RCC 7860 (cell line): ENCODE measurements at regions not wholly inside any gene's neighbourhood (a gene's known extent, or its start where the extent isn't known, plus 50 kb on each side); places are given as distances from the start of the nearest gene placed in this dataset.
A peak's percentile ranks its signal among the peaks of the same experiment; 100 is the strongest.
"Not testable (repeated sequence)": the region's sequence is repeated elsewhere in the genome, so short reads cannot be mapped to it uniquely, and the experiment has no call there.

ENCODE experiments used
- DNase-seq: peaks from one replicate; pipeline ENCODE4 v3.0.0-alpha.2; 2015; ENCODE audit warnings: low spot score
- FAIRE-seq: peaks from 2 replicates; lab custom pipeline; 2012; peaks lifted over from hg19 to GRCh38; lab: Jason Lieb, UNC

DNA sequence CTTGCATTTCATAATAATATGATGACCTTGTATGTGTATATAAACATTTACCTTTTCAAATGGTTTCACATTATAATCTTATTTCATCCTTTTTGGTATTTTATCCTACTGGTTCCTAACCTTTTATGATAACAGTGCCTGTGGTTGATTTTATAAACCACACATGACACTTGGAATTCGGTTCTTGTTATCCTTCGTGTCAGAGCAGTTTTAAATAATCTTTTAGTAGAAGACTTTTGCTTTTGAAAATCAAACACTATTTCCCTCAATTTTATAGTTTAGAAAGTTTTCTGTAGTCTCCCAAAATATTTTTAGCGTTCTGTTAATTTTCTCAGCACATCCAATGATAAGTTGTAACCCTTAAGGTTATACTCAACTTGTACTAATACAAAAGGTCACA is 676.8 kb downstream of the RAPGEF2 start:
- DNase-seq (no peak), FAIRE-seq (no peak)

DNA sequence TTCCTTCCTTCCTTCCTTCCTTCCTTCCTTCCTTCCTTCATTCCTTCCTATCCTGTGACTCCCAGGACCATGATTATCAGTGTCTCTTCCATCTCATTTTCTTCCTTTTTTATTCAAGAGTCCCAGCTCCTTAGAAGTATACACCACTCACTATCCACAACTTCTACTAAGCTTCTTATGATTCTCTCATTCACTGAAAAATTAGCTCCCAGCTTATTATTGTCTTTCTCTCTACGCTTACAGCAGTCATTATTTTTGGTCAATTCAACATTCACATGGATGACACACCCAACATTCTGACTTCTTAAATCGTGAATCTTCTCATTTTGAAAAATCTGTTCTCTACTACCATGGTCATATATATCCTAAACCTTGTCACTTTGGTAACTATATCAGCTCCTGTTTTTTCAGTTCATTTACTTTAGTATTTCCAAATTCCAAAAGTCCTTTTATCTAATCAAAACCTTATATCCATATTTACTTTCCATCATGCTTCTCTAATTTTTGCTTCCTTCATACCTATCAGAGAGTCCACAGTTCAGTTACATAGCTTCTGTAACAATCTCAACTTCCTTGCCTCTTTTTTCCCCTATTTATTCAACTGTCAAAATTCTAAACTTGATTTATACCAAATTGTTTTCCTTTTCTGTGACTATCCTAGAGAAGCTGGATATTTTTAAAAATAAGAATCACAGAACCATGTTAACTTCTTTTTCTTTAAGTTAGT is 677.5 kb downstream of the RAPGEF2 start:
- FAIRE-seq: no peak
- DNase-seq: no peak

DNA sequence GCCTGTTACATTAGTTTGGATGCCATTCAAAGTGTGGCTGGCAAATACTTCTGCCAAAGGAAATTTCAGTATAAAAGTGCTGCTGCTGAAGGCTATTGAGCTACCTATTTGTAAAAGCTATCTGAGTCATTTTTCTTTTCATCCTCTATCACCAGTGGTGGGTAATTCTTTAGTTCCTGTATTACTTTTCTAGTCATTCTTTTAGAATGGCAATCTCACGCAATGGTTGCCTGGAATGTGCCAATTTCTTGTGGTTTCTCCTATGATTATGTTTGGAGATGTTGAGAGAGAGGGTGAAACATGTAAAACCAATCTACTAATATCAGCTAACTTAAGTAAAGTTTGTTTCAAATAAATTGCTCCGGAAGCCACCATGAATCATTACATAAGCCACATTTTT is 685.0 kb downstream of the RAPGEF2 start:
- peak; percentile 33 for DNase-seq
- no peak for FAIRE-seq

DNA sequence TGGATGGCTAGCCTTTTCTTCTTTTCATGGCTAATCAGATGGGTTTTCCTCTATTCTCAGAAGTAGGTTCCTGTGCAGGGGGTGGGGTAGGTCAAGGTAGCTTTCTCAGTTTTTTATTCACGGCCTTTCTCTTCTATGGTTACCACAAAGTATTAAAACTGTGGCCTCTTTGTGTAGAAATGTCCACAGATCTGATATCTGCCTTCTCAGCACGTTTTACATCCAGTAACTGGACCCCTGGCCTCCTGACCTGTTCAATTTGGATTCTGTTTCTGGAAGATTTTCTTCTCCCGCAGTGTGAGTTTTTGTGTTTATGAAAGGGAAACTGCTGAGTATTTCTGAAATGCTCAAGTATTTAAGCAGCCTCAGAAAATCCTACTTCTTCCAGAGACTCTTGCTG is 688.5 kb downstream of the RAPGEF2 start:
- DNase-seq (no peak), FAIRE-seq (no peak)

DNA sequence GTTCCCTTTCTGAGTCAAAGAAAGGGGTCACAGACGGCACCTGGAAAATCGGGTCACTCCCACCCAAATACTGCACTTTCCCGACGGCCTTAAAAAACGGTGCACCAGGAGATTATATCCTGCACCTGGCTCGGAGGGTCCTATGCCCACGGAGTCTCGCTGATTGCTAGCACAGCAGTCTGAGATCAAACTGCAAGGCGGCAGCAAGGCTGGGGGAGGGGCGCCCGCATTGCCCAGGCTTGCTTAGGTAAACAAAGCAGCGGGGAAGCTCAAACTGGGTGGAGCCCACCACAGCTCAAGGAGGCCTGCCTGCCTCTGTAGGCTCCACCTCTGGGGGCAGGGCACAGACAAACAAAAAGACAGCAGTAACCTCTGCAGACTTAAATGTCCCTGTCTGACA is 701.7 kb downstream of the RAPGEF2 start:
- DNase-seq, FAIRE-seq: not testable (repeated sequence)

DNA sequence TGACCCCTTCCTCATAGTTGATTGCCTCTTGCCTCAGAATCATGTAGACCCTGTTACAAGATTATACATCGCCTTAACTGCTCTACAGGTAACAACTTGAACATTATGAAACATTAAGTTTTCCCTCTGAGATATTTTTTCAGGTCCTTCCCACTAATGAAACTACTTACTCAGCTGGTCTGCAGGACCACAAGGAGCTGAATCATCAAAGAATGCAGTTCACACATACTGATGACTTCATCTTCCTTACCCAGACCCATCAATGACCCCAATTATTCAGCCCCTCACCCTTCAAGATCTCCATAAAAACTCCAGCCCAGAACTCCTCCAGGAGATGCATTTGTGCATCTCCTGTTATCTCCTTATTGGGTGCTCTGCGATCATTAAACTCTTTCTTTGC is 720.9 kb downstream of the RAPGEF2 start:
- DNase-seq (peak; percentile 45), FAIRE-seq (no peak)

DNA sequence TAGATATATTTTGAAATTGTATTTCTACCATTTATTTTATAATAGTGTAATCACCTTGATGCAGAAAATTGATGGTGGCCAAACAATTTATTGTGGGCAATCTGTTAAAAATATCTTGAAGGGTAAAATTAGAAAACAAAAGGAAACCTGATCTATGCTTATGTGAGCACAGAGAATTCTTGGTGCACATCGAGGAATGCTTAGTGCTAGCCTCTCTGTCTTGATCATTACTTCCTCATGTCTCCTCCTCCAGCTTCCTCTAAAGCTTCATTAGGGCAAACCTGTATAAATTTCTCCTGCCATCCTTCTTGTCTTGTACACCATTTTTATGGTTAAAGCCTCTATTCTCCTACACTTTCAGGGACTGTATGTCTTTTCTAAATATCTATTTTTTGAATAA is 725.8 kb downstream of the RAPGEF2 start:
- FAIRE-seq: no peak
- no peak for DNase-seq

DNA sequence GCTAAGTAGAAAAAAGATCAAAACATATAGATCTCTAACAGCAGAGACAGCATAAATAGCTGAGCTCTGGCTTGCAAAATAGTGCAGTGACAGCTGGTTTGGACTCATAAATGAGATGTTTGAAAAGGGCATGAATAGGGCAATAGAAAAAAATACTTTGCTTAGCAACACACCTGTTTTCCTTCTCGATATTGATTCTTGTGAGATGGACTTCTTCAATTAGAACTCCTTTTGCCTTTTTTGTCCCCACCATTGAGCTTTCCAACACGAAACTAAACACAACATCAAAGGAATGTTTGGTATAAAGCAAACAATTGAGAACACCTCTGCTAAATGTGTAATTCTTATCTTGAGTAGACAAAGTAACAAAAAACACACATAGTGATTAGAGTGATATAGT is 726.3 kb downstream of the RAPGEF2 start:
- FAIRE-seq: no peak
- no peak for DNase-seq

DNA sequence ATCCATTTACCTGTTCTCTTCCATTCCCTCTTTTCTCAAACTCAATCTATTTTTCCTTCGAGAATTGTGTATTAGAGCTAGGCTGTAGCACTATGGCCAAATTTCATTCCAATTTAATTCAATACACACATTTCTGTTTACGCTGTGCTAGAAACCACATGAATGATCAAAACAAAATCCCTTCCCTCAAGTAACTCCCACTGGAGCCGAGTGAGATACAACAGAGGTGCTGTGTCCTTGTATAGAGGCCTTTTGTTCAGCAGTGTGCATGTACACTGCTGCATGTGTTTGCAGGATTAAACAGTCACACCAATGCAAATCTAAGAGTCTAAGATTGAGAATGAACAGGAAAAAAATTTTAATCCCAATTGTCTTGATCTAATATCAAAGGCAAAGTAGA is 734.2 kb downstream of the RAPGEF2 start:
- DNase-seq: no peak
- no peak for FAIRE-seq

DNA sequence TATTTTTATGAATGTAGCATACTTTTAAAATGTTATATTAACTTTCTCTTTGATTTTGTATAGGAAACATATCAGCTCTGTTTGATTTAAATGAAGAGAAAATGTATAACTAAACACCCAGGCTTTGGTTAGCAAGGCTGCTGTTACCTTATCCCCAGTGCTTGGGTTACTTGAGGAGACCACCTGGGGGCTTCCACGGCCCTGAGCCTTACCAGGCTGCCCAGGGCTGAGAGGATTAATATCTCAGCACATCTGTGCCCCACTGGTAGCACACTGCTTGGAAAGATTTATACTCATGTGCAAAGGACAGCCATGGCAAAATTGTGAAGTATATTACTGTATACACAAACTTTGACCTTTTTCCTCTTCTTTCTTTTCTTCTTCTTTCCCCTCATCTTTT is 752.9 kb downstream of the RAPGEF2 start:
- no peak for FAIRE-seq

DNA sequence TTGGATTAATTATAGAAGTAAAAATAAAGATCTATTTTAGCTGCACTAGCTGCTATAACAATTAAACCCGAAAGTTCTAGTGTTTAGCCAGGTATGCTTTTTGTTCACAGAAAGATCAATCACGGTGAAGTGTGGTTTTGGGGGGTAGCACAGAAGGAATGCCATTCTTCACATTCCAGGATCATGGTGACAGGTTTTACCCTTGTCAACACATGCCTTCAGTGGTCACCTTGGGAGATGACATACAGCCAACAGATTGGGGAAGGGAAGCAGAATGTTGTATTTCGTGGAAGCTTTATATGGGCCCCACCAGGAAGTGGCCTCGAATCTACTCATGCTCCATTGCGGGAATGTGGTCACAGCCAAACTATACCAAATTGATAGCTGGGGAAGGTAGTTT is 753.6 kb downstream of the RAPGEF2 start:
- peak; percentile 43 for DNase-seq
- FAIRE-seq: no peak

More for the DNA sequence above, 752.9 kb downstream of the RAPGEF2 start:
- no peak for DNase-seq

DNA sequence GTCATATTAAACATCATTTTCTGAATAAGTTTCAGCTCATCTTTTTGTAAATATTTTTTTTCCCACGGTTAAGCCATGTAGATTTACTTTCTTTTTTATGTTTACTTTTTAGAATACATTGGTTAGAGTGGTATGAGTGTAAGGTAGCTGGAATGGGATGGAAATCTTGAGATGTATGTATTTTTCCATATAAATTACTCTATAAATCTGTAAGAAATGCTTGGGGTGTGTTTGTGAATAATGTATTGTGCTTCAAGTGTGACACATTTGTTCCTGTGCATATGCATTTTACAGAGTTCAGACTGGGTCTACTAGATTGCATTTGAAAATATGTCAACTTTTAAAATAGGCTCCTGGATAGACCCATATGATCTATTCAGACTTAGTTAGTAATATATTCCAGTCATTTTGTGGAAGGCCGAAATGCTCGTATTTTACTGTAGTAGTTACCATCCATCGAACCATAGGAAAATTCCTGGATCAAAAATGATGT is 756.8 kb downstream of the RAPGEF2 start:
- FAIRE-seq (no peak), DNase-seq (no peak)

DNA sequence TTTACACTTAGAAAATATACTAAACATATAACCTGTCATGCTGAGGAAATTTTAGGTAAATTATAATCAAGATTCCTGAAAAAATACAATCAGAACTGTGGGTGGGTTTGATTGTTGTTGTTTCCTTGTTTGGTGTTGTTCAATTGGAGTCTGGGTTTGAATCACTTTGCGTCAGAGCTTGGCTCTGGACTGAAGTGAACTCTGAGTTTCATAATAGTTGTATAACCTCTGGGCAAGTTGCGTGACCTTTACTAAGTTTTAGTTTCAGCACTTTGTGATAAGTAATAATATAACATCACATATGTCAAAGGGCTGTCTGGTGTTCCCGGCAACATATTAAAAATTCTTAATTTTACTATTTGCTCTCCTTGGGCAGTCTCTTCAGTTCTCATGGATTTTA is 758.1 kb downstream of the RAPGEF2 start:
- DNase-seq: no peak
- FAIRE-seq: no peak

DNA sequence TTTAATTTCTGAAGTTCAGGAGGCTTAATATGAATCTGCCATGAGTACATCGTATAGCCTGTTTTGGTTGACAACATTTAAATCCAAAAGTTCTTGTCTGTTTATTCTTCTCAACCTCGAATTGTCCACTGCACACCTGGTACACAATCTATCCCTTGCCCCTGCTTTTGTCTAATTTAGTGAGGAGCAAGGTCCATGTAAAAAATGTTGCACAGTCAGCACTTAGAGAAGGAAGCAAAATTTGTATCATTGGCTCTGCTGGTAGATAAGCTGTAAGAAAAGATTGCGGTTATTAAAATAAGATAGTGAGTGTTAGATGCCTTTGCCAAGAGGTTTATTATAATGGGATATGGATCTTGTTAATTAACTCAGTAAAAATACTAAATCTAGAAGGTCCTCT is 761.5 kb downstream of the RAPGEF2 start:
- DNase-seq: no peak
- FAIRE-seq: no peak

DNA sequence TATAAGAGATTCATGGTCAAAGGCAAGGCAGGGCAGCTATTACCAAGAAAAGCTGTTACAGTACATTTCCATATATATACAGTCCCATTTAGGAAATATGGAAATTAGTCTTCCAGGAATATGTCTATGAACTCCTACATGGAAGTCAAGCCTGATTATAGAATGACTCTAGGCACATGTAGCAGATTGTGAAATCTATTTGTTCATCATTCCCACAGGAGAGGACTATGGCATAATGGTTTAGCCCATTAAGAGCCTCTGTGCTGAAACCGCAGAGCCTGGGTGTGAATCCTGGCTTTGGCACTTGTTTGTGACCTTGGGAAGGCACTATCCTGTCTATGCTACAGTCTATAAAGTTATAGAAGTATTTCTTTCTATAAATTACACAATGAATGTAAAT is 764.8 kb downstream of the RAPGEF2 start:
- FAIRE-seq: no peak

DNA sequence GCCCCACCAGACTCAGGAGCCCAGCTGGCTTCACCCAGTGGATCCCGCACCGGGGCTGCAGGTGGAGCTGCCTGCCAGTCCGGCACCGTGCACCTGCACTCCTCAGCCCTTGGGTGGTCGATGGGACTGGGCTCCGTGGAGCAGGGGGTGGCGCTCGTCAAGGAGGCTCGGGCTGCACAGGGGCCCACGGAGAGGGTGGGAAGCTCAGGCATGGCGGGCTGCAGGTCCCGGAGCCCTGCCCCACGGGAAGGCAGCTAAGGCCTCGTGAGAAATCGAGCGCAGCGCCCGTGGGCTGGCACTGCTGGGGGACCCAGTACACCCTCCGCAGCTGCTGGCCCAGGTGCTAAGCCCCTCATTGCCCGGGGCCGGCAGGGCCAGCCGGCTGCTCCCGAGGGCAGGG is 766.1 kb downstream of the RAPGEF2 start:
- DNase-seq, FAIRE-seq: not testable (repeated sequence)

More for the DNA sequence above, 764.8 kb downstream of the RAPGEF2 start:
- no peak for DNase-seq

DNA sequence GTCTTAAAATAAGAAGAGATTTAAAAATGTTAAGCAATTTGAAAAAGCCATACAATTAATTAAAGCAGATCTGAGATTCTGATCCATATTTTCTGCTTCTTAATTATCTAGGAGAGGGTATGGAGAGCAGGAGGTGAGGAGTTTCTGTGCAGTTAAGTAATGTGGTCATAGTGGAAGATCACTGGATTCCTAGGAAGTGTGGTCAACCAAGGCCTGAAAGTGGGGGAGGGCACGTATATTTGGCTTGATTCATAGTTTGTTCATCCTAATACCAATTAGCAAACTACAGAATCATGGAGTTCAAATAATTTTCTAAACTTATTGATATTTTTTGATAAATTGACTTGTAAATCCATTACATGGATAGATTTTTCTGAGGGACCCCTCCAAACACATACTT is 768.3 kb downstream of the RAPGEF2 start:
- FAIRE-seq: no peak
- peak; percentile 24 for DNase-seq

DNA sequence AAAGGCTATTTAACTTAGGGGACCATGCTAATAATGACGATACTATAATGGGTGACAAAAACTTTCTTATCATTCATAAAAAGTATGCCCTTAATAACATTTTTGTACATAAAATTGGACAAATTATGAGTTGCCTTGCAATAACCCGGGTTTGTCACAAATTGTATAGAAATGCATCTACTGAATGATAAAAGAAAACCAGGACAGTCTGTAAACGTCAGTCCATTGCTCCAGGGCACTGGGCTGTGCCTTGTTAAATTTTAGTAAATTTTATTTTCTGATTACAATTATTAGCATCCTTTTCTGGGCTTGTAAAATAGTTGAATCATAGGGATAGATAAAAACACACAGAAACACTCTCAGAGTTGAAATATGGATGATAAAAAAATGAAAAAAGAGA is 778.3 kb downstream of the RAPGEF2 start:
- no peak for DNase-seq
- no peak for FAIRE-seq

DNA sequence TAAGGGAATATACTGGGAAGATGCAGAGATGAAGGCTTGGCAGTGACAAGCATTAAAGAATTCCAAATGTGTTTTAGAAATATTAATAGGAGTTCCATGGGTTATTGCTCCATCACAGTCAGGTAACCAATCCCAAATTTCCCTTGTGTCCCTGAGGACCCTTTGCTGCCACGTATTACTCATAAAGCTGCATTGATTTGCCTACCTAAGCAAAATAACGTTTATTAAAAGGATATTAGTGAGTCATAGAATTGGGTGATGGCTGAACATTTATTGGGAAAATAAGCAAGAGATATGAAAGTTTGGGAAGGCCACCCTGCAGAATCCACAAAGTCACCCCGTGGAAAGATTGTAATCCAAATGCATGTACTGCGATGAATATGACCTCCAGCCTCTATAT is 782.1 kb downstream of the RAPGEF2 start:
- DNase-seq (no peak), FAIRE-seq (no peak)

DNA sequence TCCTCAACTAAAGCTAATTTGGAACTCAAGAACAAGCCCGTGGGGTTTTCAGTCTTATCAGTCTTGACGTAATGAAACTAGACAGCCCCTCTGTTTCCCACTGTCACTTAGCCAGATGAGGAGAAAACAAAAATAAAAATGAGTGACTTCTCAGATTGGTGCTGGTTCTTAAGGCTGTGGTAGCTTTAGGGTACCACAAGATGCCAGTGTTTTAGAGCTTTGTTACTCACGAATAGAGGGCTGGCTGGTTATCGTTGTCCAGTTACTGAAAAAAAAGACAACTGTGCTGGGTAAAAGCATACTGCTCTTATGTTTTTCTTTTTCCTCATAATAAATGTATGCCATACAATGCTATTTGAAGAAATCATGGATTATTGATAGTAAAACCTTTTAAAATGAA is 796.7 kb downstream of the RAPGEF2 start:
- FAIRE-seq (no peak), DNase-seq (no peak)

DNA sequence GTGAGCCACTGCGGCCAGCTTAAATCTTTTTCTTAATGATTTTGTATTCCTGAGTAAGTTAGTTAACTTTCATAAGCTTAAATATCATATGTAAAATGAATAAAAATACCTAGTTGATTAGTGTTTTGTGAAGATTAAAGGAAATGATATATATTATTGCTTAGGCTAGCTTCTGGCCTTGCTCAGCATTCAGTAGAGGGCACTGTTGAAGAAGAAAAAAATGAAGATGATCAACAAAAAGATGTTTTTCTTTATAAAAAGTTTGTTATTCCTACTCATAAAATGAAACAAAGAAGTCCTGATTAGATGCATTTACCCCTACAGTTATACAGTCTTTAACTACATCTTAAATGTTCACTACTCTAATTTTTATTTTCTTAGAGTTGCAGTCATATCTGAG is 797.7 kb downstream of the RAPGEF2 start:
- no peak for DNase-seq
- no peak for FAIRE-seq

DNA sequence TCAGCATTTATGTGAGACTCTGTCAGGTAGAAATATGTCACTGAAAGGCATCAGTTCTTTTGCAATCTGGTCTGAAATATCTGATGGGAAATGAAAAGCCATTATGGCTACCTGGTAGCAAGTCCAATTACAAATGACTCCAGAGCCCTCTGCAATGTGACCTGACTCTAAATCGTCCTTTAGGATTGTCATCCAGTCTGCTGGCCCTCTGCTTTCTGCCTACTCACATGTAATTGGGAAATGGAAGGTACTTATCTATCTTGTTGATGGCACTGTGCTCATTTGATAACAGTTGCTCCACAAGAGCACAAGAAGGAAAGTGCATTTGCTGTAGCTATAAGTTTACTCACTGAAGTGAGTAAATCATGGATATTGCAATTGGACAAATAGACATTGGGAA is 799.8 kb downstream of the RAPGEF2 start:
- FAIRE-seq: no peak

DNA sequence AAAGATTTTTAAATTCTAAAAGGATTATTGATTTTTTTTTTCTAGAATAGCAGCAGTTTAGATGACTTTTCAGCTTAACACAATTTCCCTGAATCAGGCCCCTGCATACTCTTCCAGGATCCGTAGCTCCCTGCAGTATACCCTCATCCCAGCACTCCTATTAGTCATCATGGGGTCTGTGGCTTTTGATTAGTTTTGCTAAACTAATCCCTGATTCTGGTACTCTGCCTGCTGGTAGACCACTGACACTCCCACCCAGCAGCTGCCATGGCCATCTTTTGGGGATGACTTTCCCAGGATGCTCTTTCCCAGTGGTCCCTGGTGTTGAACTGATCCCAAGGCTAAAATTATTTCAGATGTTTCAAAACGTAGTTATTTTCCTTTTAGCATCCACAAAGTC is 802.0 kb downstream of the RAPGEF2 start:
- no peak for DNase-seq
- no peak for FAIRE-seq

More for the DNA sequence above, 799.8 kb downstream of the RAPGEF2 start:
- DNase-seq: no peak
